ENCODE measurements at regions not wholly inside any gene's neighbourhood (a gene's known extent, or its start where the extent isn't known, plus 50 kb on each side); places are given as distances from the start of the nearest gene placed in this dataset.

DNA sequence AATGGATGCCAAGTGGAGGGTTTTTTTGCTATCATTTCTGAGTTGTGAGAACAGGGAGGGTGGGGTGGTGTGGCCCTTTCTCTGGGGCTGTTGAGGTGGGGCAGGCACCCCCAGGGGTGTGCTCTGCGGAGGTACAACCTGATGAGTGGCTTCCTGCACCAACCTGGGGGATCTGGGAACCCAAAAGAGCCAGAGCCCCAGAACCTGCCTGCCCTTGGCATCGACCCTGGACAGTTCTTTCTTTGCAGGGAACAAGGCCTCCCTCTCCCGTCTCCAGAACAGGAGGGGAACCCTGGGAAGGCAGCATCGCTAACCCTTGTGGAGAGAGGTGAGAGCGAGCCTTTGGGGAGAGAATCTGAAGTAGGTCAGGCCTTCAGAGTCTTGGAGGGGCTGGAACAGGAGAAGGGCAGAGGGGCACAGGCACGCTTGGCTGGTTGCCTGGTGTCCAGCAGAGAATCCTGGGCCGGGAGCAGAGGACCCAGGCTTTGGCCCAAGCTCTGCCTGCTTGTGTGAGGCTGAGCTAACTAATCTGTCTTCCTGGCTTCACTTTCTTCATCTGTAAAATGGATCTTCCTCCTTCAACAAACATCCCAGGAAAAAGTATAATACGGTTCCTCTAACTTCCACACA, 84.9 kb downstream of the RHOB start:
- CTCF ChIA-PET, result no interaction called here
- no peak for DNase-seq (ENCODE audit: extremely low spot score)
- TF ChIP-seq FOXA1 (IDR thresholded peaks at IDR 0.05) (no peak), ZNF384 (IDR thresholded peaks at IDR 0.05) (no peak), CTBP1 (IDR thresholded peaks at IDR 0.05; ENCODE audit: borderline replicate concordance) (no peak), SUZ12 (IDR thresholded peaks at IDR 0.05) (no peak), NFRKB (IDR thresholded peaks at IDR 0.05) (no peak), LEF1 (IDR thresholded peaks at IDR 0.05; ENCODE audit: borderline replicate concordance) (no peak), FOXK2 (IDR thresholded peaks at IDR 0.05) (no peak), TARDBP (IDR thresholded peaks at IDR 0.05) (no peak), HDGF (IDR thresholded peaks at IDR 0.05; ENCODE audit: borderline replicate concordance) (no peak), FOXM1 (IDR thresholded peaks at IDR 0.05; ENCODE audit: borderline replicate concordance) (no peak)
- POLR2A ChIA-PET, result no interaction called here

DNA sequence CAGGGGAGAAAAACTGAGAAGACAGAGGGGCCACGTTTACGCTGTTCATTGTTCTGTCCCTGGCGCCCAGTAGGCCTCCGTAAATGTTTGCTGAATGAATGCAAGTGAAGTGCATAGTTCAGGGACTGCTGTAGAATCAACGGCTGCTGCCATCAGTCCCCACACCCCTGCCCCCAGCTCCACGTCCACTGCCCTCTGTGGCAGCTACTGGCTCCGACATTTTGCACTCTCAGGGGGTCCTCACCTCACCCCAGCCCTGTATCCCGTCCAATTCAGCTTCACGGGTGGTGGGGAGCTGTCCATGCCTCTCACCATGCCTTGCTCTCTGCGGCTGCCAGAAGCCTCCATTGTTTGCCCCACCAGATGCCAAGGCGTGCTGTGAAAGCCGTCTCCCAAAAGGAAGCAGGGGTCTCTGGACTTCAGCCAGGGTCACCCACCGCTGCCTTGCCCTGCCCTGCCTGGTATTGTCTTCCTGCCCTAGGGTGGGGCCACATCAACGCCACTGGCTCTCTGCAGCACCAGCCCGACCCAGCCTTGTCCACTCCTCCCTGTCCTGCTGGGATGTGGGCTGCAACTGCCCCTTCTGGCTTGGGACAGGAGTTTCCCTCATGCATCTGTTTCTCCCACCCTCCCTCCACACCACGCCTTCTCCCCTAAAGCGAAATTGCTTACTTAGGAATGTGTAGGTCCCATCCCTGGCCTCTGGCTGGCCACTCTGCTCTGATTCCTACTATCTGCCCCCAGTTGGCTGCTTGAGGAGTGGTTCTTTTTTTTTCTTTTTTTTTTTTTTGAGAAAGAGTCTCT, 86.0 kb downstream of the RHOB start:
- POLR2A ChIA-PET, result interaction anchor here (0.9 kb wide), 1 partner anchor 86 kb away, joined by 3 read pairs; the partner anchor contains the start of gene RHOB
- CTCF ChIA-PET, result no interaction called here
- TF ChIP-seq BHLHE40 (IDR thresholded peaks at IDR 0.05; ENCODE audit: borderline replicate concordance) (no peak), FOXK2 (IDR thresholded peaks at IDR 0.05) (no peak), LEF1 (IDR thresholded peaks at IDR 0.05; ENCODE audit: borderline replicate concordance) (no peak), FOXM1 (IDR thresholded peaks at IDR 0.05; ENCODE audit: borderline replicate concordance) (no peak), FOXA1 (IDR thresholded peaks at IDR 0.05) (no peak), ARNT (IDR thresholded peaks at IDR 0.05) (no peak), SP1 (IDR thresholded peaks at IDR 0.05) (no peak), ELF4 (IDR thresholded peaks at IDR 0.05) (no peak), NFRKB (IDR thresholded peaks at IDR 0.05) (no peak), SUZ12 (IDR thresholded peaks at IDR 0.05) (no peak), CTBP1 (IDR thresholded peaks at IDR 0.05; ENCODE audit: borderline replicate concordance) (no peak), HDGF (IDR thresholded peaks at IDR 0.05; ENCODE audit: borderline replicate concordance) (no peak), L3MBTL2 (conservative IDR thresholded peaks at IDR 0.05) (no peak)
- TF ChIP-seq, protein P1, sequence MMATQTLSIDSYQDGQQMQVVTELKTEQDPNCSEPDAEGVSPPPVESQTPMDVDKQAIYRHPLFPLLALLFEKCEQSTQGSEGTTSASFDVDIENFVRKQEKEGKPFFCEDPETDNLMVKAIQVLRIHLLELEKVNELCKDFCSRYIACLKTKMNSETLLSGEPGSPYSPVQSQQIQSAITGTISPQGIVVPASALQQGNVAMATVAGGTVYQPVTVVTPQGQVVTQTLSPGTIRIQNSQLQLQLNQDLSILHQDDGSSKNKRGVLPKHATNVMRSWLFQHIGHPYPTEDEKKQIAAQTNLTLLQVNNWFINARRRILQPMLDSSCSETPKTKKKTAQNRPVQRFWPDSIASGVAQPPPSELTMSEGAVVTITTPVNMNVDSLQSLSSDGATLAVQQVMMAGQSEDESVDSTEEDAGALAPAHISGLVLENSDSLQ (IDR thresholded peaks at IDR 0.05), result no peak
- no peak for DNase-seq (ENCODE audit: extremely low spot score)

GRCh38 chr2:20533993-20534622, 87.2 kb downstream of the RHOB start:
- TF ChIP-seq FOXA1 (IDR thresholded peaks at IDR 0.05) (no peak), BHLHE40 (IDR thresholded peaks at IDR 0.05; ENCODE audit: borderline replicate concordance) (no peak), SUZ12 (IDR thresholded peaks at IDR 0.05) (no peak), CTBP1 (IDR thresholded peaks at IDR 0.05; ENCODE audit: borderline replicate concordance) (no peak), L3MBTL2 (conservative IDR thresholded peaks at IDR 0.05) (no peak), FOXK2 (IDR thresholded peaks at IDR 0.05) (no peak), TARDBP (IDR thresholded peaks at IDR 0.05) (no peak), NFRKB (IDR thresholded peaks at IDR 0.05) (no peak), LEF1 (IDR thresholded peaks at IDR 0.05; ENCODE audit: borderline replicate concordance) (no peak)
- POLR2A ChIA-PET, result interaction anchor here (0.9 to 1.3 kb wide), 2 partner anchors 84 to 87 kb away, joined by 3 read pairs; partner anchors contain the start of gene RHOB
- no peak for DNase-seq (ENCODE audit: extremely low spot score)
- CTCF ChIA-PET, result no interaction called here

DNA sequence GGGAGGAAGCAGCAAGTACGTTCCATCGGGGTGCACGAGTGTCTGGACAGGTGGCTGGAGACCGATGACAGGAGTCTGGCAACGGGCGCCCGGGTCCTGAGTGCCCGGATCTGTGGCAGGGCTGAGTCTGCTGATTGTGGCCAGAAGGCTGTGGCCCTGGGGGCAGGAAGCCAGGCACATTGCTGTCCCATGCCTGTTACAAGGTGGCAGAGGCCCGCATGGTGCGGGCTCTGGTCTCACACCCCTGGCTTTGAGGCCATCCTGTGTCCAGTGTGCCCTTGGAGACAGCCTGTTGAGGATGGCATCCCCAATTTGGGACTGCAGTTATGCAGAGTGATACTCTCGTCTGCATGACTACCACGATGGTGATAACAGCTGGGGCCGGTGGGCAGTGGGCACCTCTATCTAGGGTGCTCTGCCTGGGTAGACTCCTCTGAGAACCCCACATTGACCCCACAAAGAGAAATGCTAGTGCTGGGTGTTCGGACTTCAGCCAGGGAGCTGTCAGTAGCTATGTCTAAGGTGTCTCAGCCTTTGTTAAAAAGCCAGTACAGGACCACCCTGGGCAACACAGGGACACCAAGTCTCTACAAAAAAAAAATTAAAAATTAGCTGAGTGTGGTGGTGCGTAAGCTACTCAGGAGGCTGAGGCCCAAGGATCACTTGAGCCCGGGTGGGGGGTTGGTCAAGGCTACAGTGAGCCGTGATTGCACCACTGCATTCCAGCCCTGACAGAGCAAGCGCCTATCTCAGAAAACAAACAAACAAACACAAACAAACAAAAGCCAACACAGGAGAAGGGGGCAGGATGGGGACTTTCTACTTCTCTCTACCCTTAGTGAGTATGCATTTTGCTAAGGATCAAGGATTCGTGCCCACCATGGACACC, 88.3 kb downstream of the RHOB start:
- POLR2A ChIA-PET, result interaction anchor here (1.3 kb wide), 1 partner anchor 85 kb away, joined by 3 read pairs; no protein-coding TSS in a partner anchor
- TF ChIP-seq BHLHE40 (IDR thresholded peaks at IDR 0.05; ENCODE audit: borderline replicate concordance), result no peak
- TF ChIP-seq FOXK2 (IDR thresholded peaks at IDR 0.05), result no peak
- no peak for TF ChIP-seq ARNT (IDR thresholded peaks at IDR 0.05)
- no peak for TF ChIP-seq FOXM1 (IDR thresholded peaks at IDR 0.05; ENCODE audit: borderline replicate concordance)
- TF ChIP-seq HDGF (IDR thresholded peaks at IDR 0.05; ENCODE audit: borderline replicate concordance), result no peak
- TF ChIP-seq LEF1 (IDR thresholded peaks at IDR 0.05; ENCODE audit: borderline replicate concordance), result no peak
- TF ChIP-seq TARDBP (IDR thresholded peaks at IDR 0.05), result no peak
- no peak for TF ChIP-seq CTBP1 (IDR thresholded peaks at IDR 0.05; ENCODE audit: borderline replicate concordance)
- no peak for TF ChIP-seq FOXA1 (IDR thresholded peaks at IDR 0.05)
- no peak for TF ChIP-seq SUZ12 (IDR thresholded peaks at IDR 0.05)
- TF ChIP-seq, protein P1 (IDR thresholded peaks at IDR 0.05), result no peak
- TF ChIP-seq ZNF384 (IDR thresholded peaks at IDR 0.05), result no peak
- TF ChIP-seq NFRKB (IDR thresholded peaks at IDR 0.05), result no peak
- CTCF ChIA-PET, result interaction anchor here (0.6 kb wide), 1 partner anchor 116 kb away, joined by 3 read pairs; no protein-coding TSS in a partner anchor
- DNase-seq (ENCODE audit: extremely low spot score), result no peak

GRCh38 chr2:20536619-20537422, 89.9 kb downstream of the RHOB start:
- CTCF ChIA-PET, result interaction anchor here (1.4 kb wide), 1 partner anchor 60 kb away, joined by 4 read pairs; no protein-coding TSS in a partner anchor
- POLR2A ChIA-PET, result no interaction called here
- DNase-seq (ENCODE audit: extremely low spot score), result no peak
- TF ChIP-seq HDGF (IDR thresholded peaks at IDR 0.05; ENCODE audit: borderline replicate concordance) (no peak), CTBP1 (IDR thresholded peaks at IDR 0.05; ENCODE audit: borderline replicate concordance) (no peak), L3MBTL2 (conservative IDR thresholded peaks at IDR 0.05) (no peak), BHLHE40 (IDR thresholded peaks at IDR 0.05; ENCODE audit: borderline replicate concordance) (no peak), ZNF384 (IDR thresholded peaks at IDR 0.05) (no peak), LEF1 (IDR thresholded peaks at IDR 0.05; ENCODE audit: borderline replicate concordance) (no peak), NFRKB (IDR thresholded peaks at IDR 0.05) (no peak), FOXM1 (IDR thresholded peaks at IDR 0.05; ENCODE audit: borderline replicate concordance) (no peak)
- TF ChIP-seq, protein P1 (IDR thresholded peaks at IDR 0.05), result no peak
